ENCODE measurements at regions not wholly inside any gene's neighbourhood (a gene's known extent, or its start where the extent isn't known, plus 50 kb on each side); places are given as distances from the start of the nearest gene placed in this dataset.

- DNase-seq (ENCODE audit: low read depth in 2 of 2), result no peak
Observed at GRCh38 chr12:77493302-77494168, 337.2 kb upstream of the NAV3 start.

- DNase-seq (ENCODE audit: low read depth in 2 of 2), result no peak
Observed at GRCh38 chr12:77492536-77492935, 338.2 kb upstream of the NAV3 start.

- no peak for DNase-seq (ENCODE audit: low read depth in 2 of 2)
Observed at GRCh38 chr12:77489331-77489970, 341.2 kb upstream of the NAV3 start.

GRCh38 chr12:77488041-77488620 is 342.6 kb upstream of the NAV3 start:
- no peak for DNase-seq (ENCODE audit: low read depth in 2 of 2)

- no peak for DNase-seq (ENCODE audit: low read depth in 2 of 2)
Observed at GRCh38 chr12:77486872-77487271, 343.8 kb upstream of the NAV3 start.

- DNase-seq (ENCODE audit: low read depth in 2 of 2), result no peak
Observed at GRCh38 chr12:77485961-77486854, 344.5 kb upstream of the NAV3 start.

- DNase-seq (ENCODE audit: low read depth in 2 of 2), result no peak
Observed at GRCh38 chr12:77481687-77482086, 349.0 kb upstream of the NAV3 start.

GRCh38 chr12:77477907-77478533 is 352.7 kb upstream of the NAV3 start:
- DNase-seq (ENCODE audit: low read depth in 2 of 2), result no peak

- DNase-seq (ENCODE audit: low read depth in 2 of 2), result no peak
Observed at GRCh38 chr12:77471801-77472200, 358.9 kb upstream of the NAV3 start.

- no peak for DNase-seq (ENCODE audit: low read depth in 2 of 2)
Observed at GRCh38 chr12:77469578-77470333, 360.9 kb upstream of the NAV3 start.

GRCh38 chr12:77442633-77443032 is 377.3 kb upstream of the E2F7 start:
- no peak for DNase-seq (ENCODE audit: low read depth in 2 of 2)

GRCh38 chr12:77439749-77440148 is 374.4 kb upstream of the E2F7 start:
- no peak for DNase-seq (ENCODE audit: low read depth in 2 of 2)

- DNase-seq (ENCODE audit: low read depth in 2 of 2), result no peak
Observed at GRCh38 chr12:77438644-77439043, 373.3 kb upstream of the E2F7 start.

GRCh38 chr12:77437206-77437605 is 371.8 kb upstream of the E2F7 start:
- DNase-seq (ENCODE audit: low read depth in 2 of 2), result no peak

- no peak for DNase-seq (ENCODE audit: low read depth in 2 of 2)
Observed at GRCh38 chr12:77435446-77436091, 370.2 kb upstream of the E2F7 start.

- DNase-seq (ENCODE audit: low read depth in 2 of 2), result no peak
Observed at GRCh38 chr12:77433799-77434198, 368.4 kb upstream of the E2F7 start.

GRCh38 chr12:77429426-77429825 is 364.1 kb upstream of the E2F7 start:
- no peak for DNase-seq (ENCODE audit: low read depth in 2 of 2)

GRCh38 chr12:77421152-77421551 is 355.8 kb upstream of the E2F7 start:
- DNase-seq (ENCODE audit: low read depth in 2 of 2), result no peak

- DNase-seq (ENCODE audit: low read depth in 2 of 2), result no peak
Observed at GRCh38 chr12:77409551-77409950, 344.2 kb upstream of the E2F7 start.

- no peak for DNase-seq (ENCODE audit: low read depth in 2 of 2)
Observed at GRCh38 chr12:77407931-77408330, 342.6 kb upstream of the E2F7 start.
